ENCODE measurements at regions not wholly inside any gene's neighbourhood (a gene's known extent, or its start where the extent isn't known, plus 50 kb on each side); places are given as distances from the start of the nearest gene placed in this dataset.

- TF ChIP-seq EZH2 (IDR thresholded peaks at IDR 0.05; ENCODE audit: low read depth, low read length, severe bottlenecking) (no peak), ASH2L (IDR thresholded peaks at IDR 0.05; ENCODE audit: low read length) (no peak), YY1 (IDR thresholded peaks at IDR 0.05; ENCODE audit: low read depth, low read length) (0 out of 2 replicates have a peak, but pooled peaks have one; percentile 69), CBX8 (IDR thresholded peaks at IDR 0.05; ENCODE audit: borderline replicate concordance, low read depth, low read length) (no peak), PHF8 (conservative IDR thresholded peaks at IDR 0.05; ENCODE audit: low read depth, low read length) (no peak), CEBPB (IDR thresholded peaks at IDR 0.05; ENCODE audit: low read depth, low read length) (no peak), BRCA1 (IDR thresholded peaks at IDR 0.05; ENCODE audit: low read depth, low read length) (no peak), ATF3 (IDR thresholded peaks at IDR 0.05; ENCODE audit: insufficient read depth, low read depth, low read length) (no peak), SP1 (IDR thresholded peaks at IDR 0.05; ENCODE audit: low read depth, low read length) (0 out of 2 replicates have a peak, but pooled peaks have one; percentile 27), SIRT6 (IDR thresholded peaks at IDR 0.05; ENCODE audit: low read length) (no peak), ATF2 (IDR thresholded peaks at IDR 0.05; ENCODE audit: low read length) (no peak), CREB1 (IDR thresholded peaks at IDR 0.05) (peak; percentile 8; the same call in 1 of the 2 replicates), NANOG (IDR thresholded peaks at IDR 0.05; ENCODE audit: insufficient read depth, low read depth, low read length, poor library complexity, severe bottlenecking) (peak; percentile 1), KDM1A (IDR thresholded peaks at IDR 0.05; ENCODE audit: borderline replicate concordance, low read length) (peak; percentile 63; the same call in 1 of the 2 replicates), KDM5A (IDR thresholded peaks at IDR 0.05; ENCODE audit: low read length) (no peak), TEAD4 (IDR thresholded peaks at IDR 0.05; ENCODE audit: low read depth, low read length) (0 out of 2 replicates have a peak, but pooled peaks have one; percentile 10), SIN3A (conservative IDR thresholded peaks at IDR 0.05 in 1 of 2, IDR thresholded peaks at IDR 0.05 in 1 of 2; ENCODE audit: low read depth in 1 of 2, low read length in 2 of 2) (peak in 1 of 2 experiments; percentile 38; a peak in 2 of 4 replicates), RBBP5 (IDR thresholded peaks at IDR 0.05; ENCODE audit: borderline replicate concordance, low read depth, low read length) (no peak), MAFK (IDR thresholded peaks at IDR 0.05; ENCODE audit: low read depth, low read length) (no peak), SAP30 (IDR thresholded peaks at IDR 0.05; ENCODE audit: insufficient read depth, insufficient replicate concordance, low read length) (peak; percentile 67), KDM4A (IDR thresholded peaks at IDR 0.05; ENCODE audit: low read depth, low read length, severe bottlenecking) (peak; percentile 34), TAF1 (IDR thresholded peaks at IDR 0.05; ENCODE audit: low read depth, low read length) (peak; percentile 63; the same call in 1 of the 2 replicates)
Observed at GRCh38 chr2:158745067-158745865, 49.9 kb upstream of the DAPL1 start (continued).

Data from H1 (cell line).